ENCODE measurements at regions not wholly inside any gene's neighbourhood (a gene's known extent, or its start where the extent isn't known, plus 50 kb on each side); places are given as distances from the start of the nearest gene placed in this dataset.

GRCh38 chr6:25107218-25107617 is 171.5 kb upstream of the RIPOR2 start:
- H3K27me3 ChIP-seq (ENCODE audit: control insufficient read depth, insufficient read depth, low read length), result no peaks in the 10 kb centered on the region
- no peaks in the 10 kb centered on the region for H3K27me3 Mint-ChIP-seq
- DNase-seq, result no peak
- H3K4me3 ChIP-seq (ENCODE audit: low read depth, low read length), result no peak overlapping the region
- H3K36me3 ChIP-seq (ENCODE audit: control insufficient read depth, insufficient read depth, low read length), result peaks cover 78% of the 10 kb centered on the region
- no peak overlapping the region for H3K4me3 Mint-ChIP-seq
- no peak for ATAC-seq (ENCODE audit: low read depth in 2 of 2)
- peaks cover 50% of the 10 kb centered on the region for H3K36me3 Mint-ChIP-seq
- no peaks in the 10 kb centered on the region for H3K4me1 ChIP-seq (ENCODE audit: control insufficient read depth, insufficient read depth, low read length, poor library complexity, severe bottlenecking)
- no peaks in the 10 kb centered on the region for H3K9me3 Mint-ChIP-seq
- H3K27ac Mint-ChIP-seq, result peak overlapping the region in 1 of 3 donors; percentile 88
- H3K9me3 ChIP-seq (ENCODE audit: control insufficient read depth in 2 of 2, low read length in 2 of 2), result no peaks in the 10 kb centered on the region
- H3K4me1 Mint-ChIP-seq, result peaks cover 6 to 31% (median 15%) of the 10 kb centered on the region in 4 donors
- no peak overlapping the region for H3K27ac ChIP-seq (ENCODE audit: insufficient read depth, low read length, poor library complexity, severe bottlenecking)

- ATAC-seq (ENCODE audit: low read depth in 2 of 2) (no peak), DNase-seq (no peak)
- Mint-ChIP-seq H3K9me3 (no peaks in the 10 kb centered on the region), H3K4me3 (no peak overlapping the region), H3K36me3 (peaks cover 59% of the 10 kb centered on the region), H3K27me3 (no peaks in the 10 kb centered on the region), H3K4me1 (peaks cover 8 to 30% (median 20%) of the 10 kb centered on the region in 4 donors), H3K27ac (peak overlapping the region in 1 of 3 donors; percentile 44)
- Histone ChIP-seq H3K9me3 (ENCODE audit: control insufficient read depth in 2 of 2, low read length in 2 of 2) (no peaks in the 10 kb centered on the region), H3K27me3 (ENCODE audit: control insufficient read depth, insufficient read depth, low read length) (no peaks in the 10 kb centered on the region), H3K27ac (ENCODE audit: insufficient read depth, low read length, poor library complexity, severe bottlenecking) (no peak overlapping the region), H3K4me3 (ENCODE audit: low read depth, low read length) (no peak overlapping the region), H3K36me3 (ENCODE audit: control insufficient read depth, insufficient read depth, low read length) (peaks cover 83% of the 10 kb centered on the region), H3K4me1 (ENCODE audit: control insufficient read depth, insufficient read depth, low read length, poor library complexity, severe bottlenecking) (no peaks in the 10 kb centered on the region)
Observed at GRCh38 chr6:25111782-25112181, 167.4 kb upstream of the CARMIL1 start.

GRCh38 chr6:25112322-25112773 is 166.8 kb upstream of the CARMIL1 start:
- no peak overlapping the region for H3K4me3 Mint-ChIP-seq
- Histone ChIP-seq H3K36me3 (ENCODE audit: control insufficient read depth, insufficient read depth, low read length) (peaks cover 78% of the 10 kb centered on the region), H3K9me3 (ENCODE audit: control insufficient read depth in 2 of 2, low read length in 2 of 2) (no peaks in the 10 kb centered on the region), H3K4me3 (ENCODE audit: low read depth, low read length) (no peak overlapping the region), H3K27ac (ENCODE audit: insufficient read depth, low read length, poor library complexity, severe bottlenecking) (no peak overlapping the region), H3K27me3 (ENCODE audit: control insufficient read depth, insufficient read depth, low read length) (no peaks in the 10 kb centered on the region), H3K4me1 (ENCODE audit: control insufficient read depth, insufficient read depth, low read length, poor library complexity, severe bottlenecking) (no peaks in the 10 kb centered on the region)
- peaks cover 12 to 36% (median 21%) of the 10 kb centered on the region in 4 donors for H3K4me1 Mint-ChIP-seq
- no peaks in the 10 kb centered on the region for H3K27me3 Mint-ChIP-seq
- H3K36me3 Mint-ChIP-seq, result peaks cover 53% of the 10 kb centered on the region
- H3K27ac Mint-ChIP-seq, result peak overlapping the region in 1 of 3 donors; percentile 17
- no peak for ATAC-seq (ENCODE audit: low read depth in 2 of 2)
- no peaks in the 10 kb centered on the region for H3K9me3 Mint-ChIP-seq
- DNase-seq, result no peak

GRCh38 chr6:25113436-25113835 is 165.7 kb upstream of the CARMIL1 start:
- H3K36me3 ChIP-seq (ENCODE audit: control insufficient read depth, insufficient read depth, low read length), result peaks cover 67% of the 10 kb centered on the region
- Mint-ChIP-seq H3K27ac (no peak overlapping the region), H3K9me3 (no peaks in the 10 kb centered on the region), H3K4me1 (peaks cover 23 to 47% (median 27%) of the 10 kb centered on the region in 4 donors), H3K4me3 (no peak overlapping the region), H3K27me3 (no peaks in the 10 kb centered on the region), H3K36me3 (peaks cover 44% of the 10 kb centered on the region)
- no peak for ATAC-seq (ENCODE audit: low read depth in 2 of 2)
- H3K27me3 ChIP-seq (ENCODE audit: control insufficient read depth, insufficient read depth, low read length), result no peaks in the 10 kb centered on the region
- H3K4me3 ChIP-seq (ENCODE audit: low read depth, low read length), result no peak overlapping the region
- H3K27ac ChIP-seq (ENCODE audit: insufficient read depth, low read length, poor library complexity, severe bottlenecking), result no peak overlapping the region
- no peak for DNase-seq
- H3K9me3 ChIP-seq (ENCODE audit: control insufficient read depth in 2 of 2, low read length in 2 of 2), result no peaks in the 10 kb centered on the region
- no peaks in the 10 kb centered on the region for H3K4me1 ChIP-seq (ENCODE audit: control insufficient read depth, insufficient read depth, low read length, poor library complexity, severe bottlenecking)

- Mint-ChIP-seq H3K4me3 (peak overlapping the region in 2 of 4 donors; percentile 4 to 52), H3K27me3 (no peaks in the 10 kb centered on the region), H3K9me3 (peaks cover 0 to 2% (median 0%) of the 10 kb centered on the region in 7 donors), H3K27ac (peak overlapping the region; percentile 39 to 53 (median 44)), H3K4me1 (peaks cover 37 to 59% (median 53%) of the 10 kb centered on the region in 4 donors), H3K36me3 (peaks cover 30% of the 10 kb centered on the region)
- Histone ChIP-seq H3K4me1 (ENCODE audit: control insufficient read depth, insufficient read depth, low read length, poor library complexity, severe bottlenecking) (peaks cover 6% of the 10 kb centered on the region), H3K27me3 (ENCODE audit: control insufficient read depth, insufficient read depth, low read length) (no peaks in the 10 kb centered on the region), H3K4me3 (ENCODE audit: low read depth, low read length) (peak overlapping the region; percentile 56), H3K9me3 (ENCODE audit: control insufficient read depth in 2 of 2, low read length in 2 of 2) (no peaks in the 10 kb centered on the region), H3K36me3 (ENCODE audit: control insufficient read depth, insufficient read depth, low read length) (peaks cover 35% of the 10 kb centered on the region), H3K27ac (ENCODE audit: insufficient read depth, low read length, poor library complexity, severe bottlenecking) (no peak overlapping the region)
- DNase-seq (no peak), ATAC-seq (ENCODE audit: low read depth in 2 of 2) (no peak)
Observed at GRCh38 chr6:25118038-25118437, 161.1 kb upstream of the CARMIL1 start.

- Histone ChIP-seq H3K4me3 (ENCODE audit: low read depth, low read length) (no peak overlapping the region), H3K27ac (ENCODE audit: insufficient read depth, low read length, poor library complexity, severe bottlenecking) (no peak overlapping the region), H3K27me3 (ENCODE audit: control insufficient read depth, insufficient read depth, low read length) (no peaks in the 10 kb centered on the region), H3K4me1 (ENCODE audit: control insufficient read depth, insufficient read depth, low read length, poor library complexity, severe bottlenecking) (peaks cover 6% of the 10 kb centered on the region), H3K36me3 (ENCODE audit: control insufficient read depth, insufficient read depth, low read length) (peaks cover 36% of the 10 kb centered on the region), H3K9me3 (ENCODE audit: control insufficient read depth in 2 of 2, low read length in 2 of 2) (no peaks in the 10 kb centered on the region)
- no peak for ATAC-seq (ENCODE audit: low read depth in 2 of 2)
- Mint-ChIP-seq H3K36me3 (peaks cover 32% of the 10 kb centered on the region), H3K9me3 (peaks cover 0 to 2% (median 0%) of the 10 kb centered on the region in 7 donors), H3K27ac (peak overlapping the region in 2 of 3 donors; percentile 61 to 62), H3K4me1 (peaks cover 43 to 69% (median 55%) of the 10 kb centered on the region in 4 donors), H3K4me3 (peak overlapping the region in 1 of 4 donors; percentile 19), H3K27me3 (no peaks in the 10 kb centered on the region)
- no peak for DNase-seq
Observed at GRCh38 chr6:25121186-25121585, 158.0 kb upstream of the CARMIL1 start.

- H3K4me1 ChIP-seq (ENCODE audit: control insufficient read depth, insufficient read depth, low read length, poor library complexity, severe bottlenecking), result peaks cover 6% of the 10 kb centered on the region
- no peak overlapping the region for H3K4me3 Mint-ChIP-seq
- H3K27ac Mint-ChIP-seq, result peak overlapping the region in 1 of 3 donors; percentile 70
- no peak for DNase-seq
- no peak for ATAC-seq (ENCODE audit: low read depth in 2 of 2)
- peaks cover 0 to 2% (median 0%) of the 10 kb centered on the region in 7 donors for H3K9me3 Mint-ChIP-seq
- H3K36me3 Mint-ChIP-seq, result peaks cover 32% of the 10 kb centered on the region
- H3K36me3 ChIP-seq (ENCODE audit: control insufficient read depth, insufficient read depth, low read length), result peaks cover 38% of the 10 kb centered on the region
- H3K27me3 Mint-ChIP-seq, result no peaks in the 10 kb centered on the region
- H3K27ac ChIP-seq (ENCODE audit: insufficient read depth, low read length, poor library complexity, severe bottlenecking), result no peak overlapping the region
- no peak overlapping the region for H3K4me3 ChIP-seq (ENCODE audit: low read depth, low read length)
- H3K4me1 Mint-ChIP-seq, result peaks cover 36 to 69% (median 54%) of the 10 kb centered on the region in 4 donors
- no peaks in the 10 kb centered on the region for H3K27me3 ChIP-seq (ENCODE audit: control insufficient read depth, insufficient read depth, low read length)
- no peaks in the 10 kb centered on the region for H3K9me3 ChIP-seq (ENCODE audit: control insufficient read depth in 2 of 2, low read length in 2 of 2)
Observed at GRCh38 chr6:25122001-25122400, 157.2 kb upstream of the CARMIL1 start.

GRCh38 chr6:25122622-25123237 is 156.4 kb upstream of the CARMIL1 start:
- Mint-ChIP-seq H3K36me3 (peaks cover 36% of the 10 kb centered on the region), H3K4me3 (no peak overlapping the region), H3K9me3 (peaks cover 0 to 2% (median 0%) of the 10 kb centered on the region in 7 donors), H3K4me1 (peaks cover 33 to 69% (median 53%) of the 10 kb centered on the region in 4 donors), H3K27ac (peak overlapping the region in 2 of 3 donors; percentile 31 to 70), H3K27me3 (no peaks in the 10 kb centered on the region)
- H3K4me1 ChIP-seq (ENCODE audit: control insufficient read depth, insufficient read depth, low read length, poor library complexity, severe bottlenecking), result peaks cover 13% of the 10 kb centered on the region
- no peaks in the 10 kb centered on the region for H3K9me3 ChIP-seq (ENCODE audit: control insufficient read depth in 2 of 2, low read length in 2 of 2)
- no peak overlapping the region for H3K4me3 ChIP-seq (ENCODE audit: low read depth, low read length)
- no peak for ATAC-seq (ENCODE audit: low read depth in 2 of 2)
- H3K27ac ChIP-seq (ENCODE audit: insufficient read depth, low read length, poor library complexity, severe bottlenecking), result no peak overlapping the region
- no peaks in the 10 kb centered on the region for H3K27me3 ChIP-seq (ENCODE audit: control insufficient read depth, insufficient read depth, low read length)
- H3K36me3 ChIP-seq (ENCODE audit: control insufficient read depth, insufficient read depth, low read length), result peaks cover 44% of the 10 kb centered on the region
- DNase-seq, result no peak
